Suppressor macrophage treated with lipopolysaccharide for 4 hours (primary cell): ENCODE measurements at regions not wholly inside any gene's neighbourhood (a gene's known extent, or its start where the extent isn't known, plus 50 kb on each side); places are given as distances from the start of the nearest gene placed in this dataset.
"Not testable (repeated sequence)": the region's sequence is repeated elsewhere in the genome, so short reads cannot be mapped to it uniquely, and the experiment has no call there.

Experiments
- DNase-seq: peaks from one replicate; pipeline ENCODE4 v3.0.0-alpha.2; 2020

GRCh38 chr11:134739136-134739535 lies 327.1 kb upstream of the B3GAT1 start:
- no peak for DNase-seq

- no peak for DNase-seq
These were observed 326.5 kb upstream of the B3GAT1 start for GRCh38 chr11:134738581-134738980.

GRCh38 chr11:134737563-134738510 lies 325.8 kb upstream of the B3GAT1 start:
- DNase-seq: no peak

- DNase-seq: no peak
These were observed 324.4 kb upstream of the B3GAT1 start for GRCh38 chr11:134736251-134736947.

GRCh38 chr11:134734894-134735293 lies 322.9 kb upstream of the B3GAT1 start:
- DNase-seq: no peak

- DNase-seq: no peak
These were observed 322.3 kb upstream of the B3GAT1 start for GRCh38 chr11:134734141-134734845.

- DNase-seq: no peak
These were observed 321.6 kb upstream of the B3GAT1 start for GRCh38 chr11:134733646-134734045.

GRCh38 chr11:134731213-134731961 lies 319.3 kb upstream of the B3GAT1 start:
- DNase-seq: no peak

- DNase-seq: no peak
These were observed 318.6 kb upstream of the B3GAT1 start for GRCh38 chr11:134730561-134731212.

GRCh38 chr11:134730101-134730500 lies 318.1 kb upstream of the B3GAT1 start:
- no peak for DNase-seq

GRCh38 chr11:134728186-134728585 lies 316.1 kb upstream of the B3GAT1 start:
- DNase-seq: no peak

GRCh38 chr11:134727636-134728035 lies 315.6 kb upstream of the B3GAT1 start:
- no peak for DNase-seq

- DNase-seq: no peak
These were observed 315.2 kb upstream of the B3GAT1 start for GRCh38 chr11:134727204-134727603.

GRCh38 chr11:134725716-134726639 lies 313.9 kb upstream of the B3GAT1 start:
- no peak for DNase-seq

- DNase-seq: no peak
These were observed 313.2 kb upstream of the B3GAT1 start for GRCh38 chr11:134725211-134725610.

GRCh38 chr11:134724779-134725140 lies 312.7 kb upstream of the B3GAT1 start:
- DNase-seq: no peak

- DNase-seq: no peak
These were observed 312.2 kb upstream of the B3GAT1 start for GRCh38 chr11:134724106-134724778.

- DNase-seq: not testable (repeated sequence)
These were observed 308.6 kb upstream of the B3GAT1 start for GRCh38 chr11:134720691-134721070.

- not testable (repeated sequence) for DNase-seq
These were observed 308.1 kb upstream of the B3GAT1 start for GRCh38 chr11:134719940-134720690.

GRCh38 chr11:134719397-134719796 lies 307.4 kb upstream of the B3GAT1 start:
- no peak for DNase-seq
